ENCODE measurements at regions not wholly inside any gene's neighbourhood (a gene's known extent, or its start where the extent isn't known, plus 50 kb on each side); places are given as distances from the start of the nearest gene placed in this dataset.
"Not testable (repeated sequence)": the region's sequence is repeated elsewhere in the genome, so short reads cannot be mapped to it uniquely, and the experiment has no call there.

DNA sequence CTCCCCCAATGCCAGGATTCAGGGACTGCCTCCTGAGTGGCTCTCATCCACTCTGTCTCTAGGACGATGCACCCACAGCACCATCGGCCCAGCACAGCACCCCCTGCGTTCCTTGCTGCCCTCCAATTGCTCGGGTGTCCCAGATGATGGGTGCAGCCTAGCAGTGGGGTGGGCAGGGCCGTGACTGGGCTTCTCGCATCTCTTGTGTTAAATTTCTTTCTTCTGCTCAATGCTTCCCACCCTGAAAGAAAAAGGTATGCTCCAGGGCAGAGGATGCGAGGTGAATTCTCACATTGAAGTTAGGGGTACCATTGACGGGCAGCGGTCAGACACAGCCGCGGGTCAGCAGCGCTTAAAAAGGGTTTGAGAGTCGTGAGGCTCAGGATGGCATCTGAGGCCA is 232.4 kb upstream of the SGCG start:
- H3K27me3 Mint-ChIP-seq (ENCODE audit: low read depth): no peaks in the 10 kb centered on the region
- peaks cover 19% of the 10 kb centered on the region for H3K9me3 Mint-ChIP-seq (ENCODE audit: low read depth)
- DNase-seq (ENCODE audit: low spot score): no peak
- H3K27ac Mint-ChIP-seq (ENCODE audit: unreplicated experiment): no peak overlapping the region
- TF ChIP-seq, protein P1, sequence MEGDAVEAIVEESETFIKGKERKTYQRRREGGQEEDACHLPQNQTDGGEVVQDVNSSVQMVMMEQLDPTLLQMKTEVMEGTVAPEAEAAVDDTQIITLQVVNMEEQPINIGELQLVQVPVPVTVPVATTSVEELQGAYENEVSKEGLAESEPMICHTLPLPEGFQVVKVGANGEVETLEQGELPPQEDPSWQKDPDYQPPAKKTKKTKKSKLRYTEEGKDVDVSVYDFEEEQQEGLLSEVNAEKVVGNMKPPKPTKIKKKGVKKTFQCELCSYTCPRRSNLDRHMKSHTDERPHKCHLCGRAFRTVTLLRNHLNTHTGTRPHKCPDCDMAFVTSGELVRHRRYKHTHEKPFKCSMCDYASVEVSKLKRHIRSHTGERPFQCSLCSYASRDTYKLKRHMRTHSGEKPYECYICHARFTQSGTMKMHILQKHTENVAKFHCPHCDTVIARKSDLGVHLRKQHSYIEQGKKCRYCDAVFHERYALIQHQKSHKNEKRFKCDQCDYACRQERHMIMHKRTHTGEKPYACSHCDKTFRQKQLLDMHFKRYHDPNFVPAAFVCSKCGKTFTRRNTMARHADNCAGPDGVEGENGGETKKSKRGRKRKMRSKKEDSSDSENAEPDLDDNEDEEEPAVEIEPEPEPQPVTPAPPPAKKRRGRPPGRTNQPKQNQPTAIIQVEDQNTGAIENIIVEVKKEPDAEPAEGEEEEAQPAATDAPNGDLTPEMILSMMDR (IDR thresholded peaks at IDR 0.05): no peak
- no peaks in the 10 kb centered on the region for H3K36me3 Mint-ChIP-seq (ENCODE audit: low read depth)
- no peaks in the 10 kb centered on the region for H3K4me1 Mint-ChIP-seq (ENCODE audit: low read depth)
- no peak overlapping the region for H3K4me3 Mint-ChIP-seq (ENCODE audit: unreplicated experiment)

DNA sequence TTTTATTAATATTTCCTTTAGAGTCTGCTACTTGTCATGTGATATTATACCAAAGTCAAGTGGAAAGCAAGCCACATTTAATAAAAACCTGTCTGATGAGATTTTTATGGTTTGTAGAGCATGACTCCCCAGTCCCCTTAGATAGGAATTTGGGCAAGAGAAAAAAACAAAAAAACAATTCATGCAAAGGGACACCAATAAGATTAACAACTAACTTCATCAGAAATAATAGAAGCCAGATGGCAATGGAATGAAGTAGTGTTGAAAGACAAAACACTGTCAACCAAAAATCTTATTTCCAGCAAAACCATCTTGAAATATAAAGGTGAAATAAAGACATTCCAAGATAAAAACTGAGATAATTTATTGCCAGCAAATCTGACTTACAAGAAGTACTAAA is 228.8 kb upstream of the SGCG start:
- H3K27me3 Mint-ChIP-seq (ENCODE audit: low read depth); H3K36me3 Mint-ChIP-seq (ENCODE audit: low read depth); DNase-seq (ENCODE audit: low spot score); H3K4me3 Mint-ChIP-seq (ENCODE audit: unreplicated experiment); H3K4me1 Mint-ChIP-seq (ENCODE audit: low read depth); H3K27ac Mint-ChIP-seq (ENCODE audit: unreplicated experiment): not testable (repeated sequence)
- H3K9me3 Mint-ChIP-seq (ENCODE audit: low read depth): peaks cover 19% of the 10 kb centered on the region

DNA sequence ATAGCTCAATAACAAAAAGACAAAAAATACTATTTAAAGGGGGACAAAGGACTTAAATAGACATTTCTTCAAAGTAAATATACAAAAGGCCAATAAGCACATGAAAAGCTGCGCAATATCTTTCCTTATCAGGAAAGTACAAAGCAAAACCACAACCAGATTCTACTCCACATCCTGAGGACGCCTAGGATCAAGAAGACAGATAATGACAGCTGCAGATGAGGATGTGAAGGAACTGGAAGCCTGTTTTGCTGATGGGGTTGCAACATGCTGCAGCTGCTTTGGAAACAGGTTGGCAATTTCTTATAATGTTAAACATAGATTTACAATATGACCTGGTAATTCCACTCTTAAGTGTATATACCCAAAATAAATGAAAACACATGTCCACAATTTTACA is 225.6 kb upstream of the SGCG start:
- not testable (repeated sequence) for H3K4me3 Mint-ChIP-seq (ENCODE audit: unreplicated experiment); H3K27me3 Mint-ChIP-seq (ENCODE audit: low read depth); H3K27ac Mint-ChIP-seq (ENCODE audit: unreplicated experiment); H3K36me3 Mint-ChIP-seq (ENCODE audit: low read depth); H3K4me1 Mint-ChIP-seq (ENCODE audit: low read depth); DNase-seq (ENCODE audit: low spot score)
- H3K9me3 Mint-ChIP-seq (ENCODE audit: low read depth): peaks cover 18% of the 10 kb centered on the region

DNA sequence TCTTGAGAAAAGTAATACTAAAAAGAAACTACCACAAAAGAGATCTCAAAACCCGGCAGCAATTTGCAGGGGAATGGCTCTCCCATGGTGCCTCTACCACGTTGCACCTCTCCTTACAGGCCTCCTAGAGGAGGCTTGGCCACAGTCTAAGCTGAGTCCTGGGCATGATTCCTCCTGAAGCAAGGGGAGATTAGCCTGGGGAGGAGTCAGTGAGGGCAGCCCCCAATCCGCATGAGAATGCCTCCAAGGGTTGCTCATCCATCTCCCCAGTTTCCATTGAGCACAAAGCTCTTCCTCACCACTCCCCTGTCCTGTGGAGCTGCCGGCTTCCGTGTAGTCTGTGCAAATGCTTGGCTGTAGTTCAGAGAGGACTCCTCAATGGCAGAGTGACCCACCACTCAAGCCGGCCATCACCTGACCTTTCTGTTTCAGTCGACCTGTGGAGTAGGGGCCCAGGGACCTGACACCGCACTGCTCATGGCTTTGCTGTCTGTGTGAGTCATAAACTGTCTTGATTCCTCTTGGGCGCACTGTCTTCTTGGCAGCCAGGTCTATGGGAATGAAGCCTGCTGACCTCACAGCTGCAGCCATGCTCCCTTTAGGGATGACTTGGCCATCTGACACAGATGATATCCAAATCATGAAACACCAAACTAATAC is 224.2 kb upstream of the SGCG start:
- H3K4me1 Mint-ChIP-seq (ENCODE audit: low read depth); H3K9me3 Mint-ChIP-seq (ENCODE audit: low read depth); H3K27ac Mint-ChIP-seq (ENCODE audit: unreplicated experiment); DNase-seq (ENCODE audit: low spot score); H3K4me3 Mint-ChIP-seq (ENCODE audit: unreplicated experiment); H3K36me3 Mint-ChIP-seq (ENCODE audit: low read depth); H3K27me3 Mint-ChIP-seq (ENCODE audit: low read depth): not testable (repeated sequence)

DNA sequence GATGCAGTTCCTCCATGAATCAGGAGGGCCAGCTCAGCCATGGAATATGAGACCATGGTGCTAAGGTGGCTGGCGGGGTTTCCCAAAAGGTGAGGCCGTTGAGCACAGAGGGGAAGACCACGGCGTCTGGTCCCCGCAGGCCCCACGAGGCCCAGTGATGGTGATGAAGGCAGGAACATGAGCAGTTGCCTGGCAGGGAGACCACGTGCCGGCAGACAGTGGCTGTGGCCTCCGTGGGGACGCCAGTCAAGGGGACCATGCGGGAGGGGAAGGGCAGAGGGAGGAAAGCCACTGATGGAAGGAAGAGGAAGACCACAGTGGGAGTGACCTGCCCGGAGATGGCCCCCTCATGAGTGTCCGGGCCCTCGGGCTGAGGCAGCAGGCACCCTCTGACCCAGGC is 220.9 kb upstream of the SGCG start:
- H3K4me1 Mint-ChIP-seq (ENCODE audit: low read depth); H3K9me3 Mint-ChIP-seq (ENCODE audit: low read depth); DNase-seq (ENCODE audit: low spot score); H3K36me3 Mint-ChIP-seq (ENCODE audit: low read depth); H3K27me3 Mint-ChIP-seq (ENCODE audit: low read depth); H3K4me3 Mint-ChIP-seq (ENCODE audit: unreplicated experiment); H3K27ac Mint-ChIP-seq (ENCODE audit: unreplicated experiment): not testable (repeated sequence)

DNA sequence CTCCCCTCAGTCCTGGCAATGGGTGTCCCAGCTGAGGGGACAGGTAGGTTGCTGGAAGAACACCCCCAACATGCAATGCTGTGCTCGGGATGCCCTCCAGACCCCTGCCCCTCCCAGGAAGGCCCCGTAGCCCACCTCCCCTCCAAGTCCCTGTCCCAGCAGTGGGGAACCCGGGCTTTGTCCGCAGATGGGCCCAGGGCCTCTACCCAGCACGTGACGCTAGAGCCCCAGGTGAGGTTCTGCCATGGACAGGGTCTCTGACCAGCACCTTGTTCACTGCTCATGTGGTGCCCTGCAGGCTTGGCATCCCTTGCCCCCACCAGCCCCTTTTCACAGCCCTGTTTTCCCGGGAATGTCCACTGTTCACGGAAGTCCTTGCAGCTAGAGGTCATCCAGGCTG is 220.0 kb upstream of the SGCG start:
- TF ChIP-seq, protein P1 (IDR thresholded peaks at IDR 0.05): no peak
- no peak overlapping the region for H3K4me3 Mint-ChIP-seq (ENCODE audit: unreplicated experiment)
- H3K36me3 Mint-ChIP-seq (ENCODE audit: low read depth): no peaks in the 10 kb centered on the region
- H3K27me3 Mint-ChIP-seq (ENCODE audit: low read depth): peaks cover 3% of the 10 kb centered on the region
- no peak for DNase-seq (ENCODE audit: low spot score)
- H3K9me3 Mint-ChIP-seq (ENCODE audit: low read depth): no peaks in the 10 kb centered on the region
- H3K27ac Mint-ChIP-seq (ENCODE audit: unreplicated experiment): no peak overlapping the region
- peaks cover 6% of the 10 kb centered on the region for H3K4me1 Mint-ChIP-seq (ENCODE audit: low read depth)

DNA sequence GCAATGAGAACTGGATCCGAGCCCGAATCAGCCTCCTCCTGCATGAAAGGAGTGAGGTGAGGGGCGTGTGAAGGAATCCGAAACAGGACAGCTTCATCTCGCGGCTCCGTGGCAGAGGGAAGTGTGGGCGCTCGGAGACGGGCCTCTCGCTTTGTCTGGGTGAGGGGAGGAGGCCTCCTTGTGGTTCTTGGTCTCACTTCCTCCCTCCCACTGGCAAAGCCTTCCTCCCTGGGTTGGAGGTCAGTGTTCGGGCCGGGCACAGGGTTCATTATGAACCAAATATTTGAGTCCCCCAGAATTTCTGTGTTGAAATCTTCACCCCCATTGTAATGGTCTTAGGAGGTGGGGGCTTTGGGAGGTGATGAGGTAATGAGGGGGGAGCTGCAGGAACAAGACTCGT is 219.4 kb upstream of the SGCG start:
- H3K9me3 Mint-ChIP-seq (ENCODE audit: low read depth); H3K4me3 Mint-ChIP-seq (ENCODE audit: unreplicated experiment); H3K27me3 Mint-ChIP-seq (ENCODE audit: low read depth); H3K4me1 Mint-ChIP-seq (ENCODE audit: low read depth); DNase-seq (ENCODE audit: low spot score); H3K27ac Mint-ChIP-seq (ENCODE audit: unreplicated experiment); H3K36me3 Mint-ChIP-seq (ENCODE audit: low read depth): not testable (repeated sequence)

DNA sequence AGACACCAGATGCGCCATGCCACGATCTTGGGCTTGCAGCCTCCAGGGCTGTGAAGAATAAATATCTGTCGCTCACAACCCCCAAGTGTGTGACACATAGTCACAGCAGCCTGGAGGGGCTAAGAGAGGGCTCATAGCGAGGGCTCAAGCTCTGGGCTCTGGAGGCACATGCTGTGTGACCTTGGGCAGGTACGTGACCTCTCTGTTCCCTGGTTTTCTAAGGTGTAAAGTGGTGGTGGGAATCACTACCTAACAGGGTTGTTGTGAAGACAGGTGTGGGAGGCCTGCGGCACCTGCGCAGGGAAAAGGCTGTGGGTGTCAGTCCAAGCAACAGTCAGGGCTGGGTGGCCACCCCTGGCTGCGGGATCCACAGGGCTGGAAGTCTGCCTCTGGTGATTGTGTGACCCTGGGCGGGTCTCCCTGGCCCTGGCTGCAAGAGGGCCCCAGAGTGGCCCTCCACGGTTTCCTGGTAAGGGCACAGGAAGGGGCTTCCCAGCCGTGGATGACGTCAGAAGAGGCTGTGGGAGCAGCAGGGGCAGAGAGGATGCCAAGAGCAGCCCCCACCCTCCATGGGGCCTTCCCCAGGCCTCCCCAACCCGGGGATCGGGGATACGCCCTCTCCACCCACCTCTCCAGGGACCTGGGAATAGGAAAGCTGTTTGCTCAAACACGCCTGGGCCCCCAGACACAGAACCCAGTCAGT is 218.8 kb upstream of the SGCG start:
- no peak for DNase-seq (ENCODE audit: low spot score)

DNA sequence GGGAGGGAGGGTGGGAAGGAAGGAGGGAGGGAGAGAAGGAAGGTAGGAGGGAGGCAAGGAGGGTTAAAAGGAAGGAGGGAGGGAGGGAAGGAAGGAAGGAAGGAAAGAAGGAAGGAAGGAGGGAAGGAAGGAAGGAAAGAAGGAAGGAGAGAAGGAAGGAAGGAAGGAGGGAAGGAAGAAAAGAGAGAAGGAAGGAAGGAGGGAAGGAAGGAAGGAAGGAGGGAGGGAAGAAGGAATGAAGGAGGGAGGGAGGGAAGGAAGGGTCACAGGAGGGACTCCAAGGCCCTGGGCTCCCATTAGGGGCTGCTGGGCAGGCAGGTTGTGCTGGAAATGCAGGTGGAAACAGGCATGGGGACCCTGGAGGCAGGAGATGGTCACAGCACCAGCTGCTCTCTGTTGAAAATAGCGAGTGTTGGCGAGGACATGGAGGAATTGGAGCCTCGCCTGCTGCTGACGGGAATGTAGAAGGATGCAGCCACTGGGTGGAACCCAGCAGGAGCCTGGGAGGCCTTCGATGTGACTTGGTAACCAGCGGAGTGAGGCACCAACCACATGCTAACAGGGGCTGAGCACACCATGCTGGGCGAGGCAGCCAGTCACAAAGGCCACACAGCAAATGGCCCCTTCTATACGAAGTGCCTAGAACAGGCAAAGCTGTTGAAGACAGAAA is 217.3 kb upstream of the SGCG start:
- not testable (repeated sequence) for DNase-seq (ENCODE audit: low spot score); H3K4me1 Mint-ChIP-seq (ENCODE audit: low read depth); H3K27me3 Mint-ChIP-seq (ENCODE audit: low read depth); H3K9me3 Mint-ChIP-seq (ENCODE audit: low read depth); H3K27ac Mint-ChIP-seq (ENCODE audit: unreplicated experiment); H3K4me3 Mint-ChIP-seq (ENCODE audit: unreplicated experiment); H3K36me3 Mint-ChIP-seq (ENCODE audit: low read depth)

More for the DNA sequence above, 218.8 kb upstream of the SGCG start:
- H3K4me3 Mint-ChIP-seq (ENCODE audit: unreplicated experiment): no peak overlapping the region
- H3K36me3 Mint-ChIP-seq (ENCODE audit: low read depth): no peaks in the 10 kb centered on the region
- peaks cover 6% of the 10 kb centered on the region for H3K4me1 Mint-ChIP-seq (ENCODE audit: low read depth)
- H3K27me3 Mint-ChIP-seq (ENCODE audit: low read depth): peaks cover 2% of the 10 kb centered on the region
- TF ChIP-seq, protein P1 (IDR thresholded peaks at IDR 0.05): no peak
- H3K9me3 Mint-ChIP-seq (ENCODE audit: low read depth): no peaks in the 10 kb centered on the region
- H3K27ac Mint-ChIP-seq (ENCODE audit: unreplicated experiment): no peak overlapping the region
